ENCODE measurements at regions not wholly inside any gene's neighbourhood (a gene's known extent, or its start where the extent isn't known, plus 50 kb on each side); places are given as distances from the start of the nearest gene placed in this dataset.

GRCh38 chr9:22279636-22280035 lies 167.0 kb upstream of the DMRTA1 start:
- no peak overlapping the region for H3K4me3 ChIP-seq (ENCODE audit: low read depth, low read length)
- DNase-seq (ENCODE audit: low read depth), result no peak
- TF ChIP-seq CTCF (IDR thresholded peaks at IDR 0.05; ENCODE audit: insufficient read depth, low read depth, low read length), result no peak

GRCh38 chr9:22285066-22285465 lies 161.6 kb upstream of the DMRTA1 start:
- no peak for TF ChIP-seq CTCF (IDR thresholded peaks at IDR 0.05; ENCODE audit: insufficient read depth, low read depth, low read length)
- no peak overlapping the region for H3K4me3 ChIP-seq (ENCODE audit: low read depth, low read length)
- no peak for DNase-seq (ENCODE audit: low read depth)

- TF ChIP-seq CTCF (IDR thresholded peaks at IDR 0.05; ENCODE audit: insufficient read depth, low read depth, low read length), result no peak
Measured at GRCh38 chr9:22286661-22287060, 160.0 kb upstream of the DMRTA1 start.

GRCh38 chr9:22288661-22289060 lies 158.0 kb upstream of the DMRTA1 start:
- H3K4me3 ChIP-seq (ENCODE audit: low read depth, low read length), result no peak overlapping the region
- no peak for DNase-seq (ENCODE audit: low read depth)
- no peak for TF ChIP-seq CTCF (IDR thresholded peaks at IDR 0.05; ENCODE audit: insufficient read depth, low read depth, low read length)

More at GRCh38 chr9:22286661-22287060, 160.0 kb upstream of the DMRTA1 start:
- no peak for DNase-seq (ENCODE audit: low read depth)
- no peak overlapping the region for H3K4me3 ChIP-seq (ENCODE audit: low read depth, low read length)

GRCh38 chr9:22307013-22307711 lies 139.5 kb upstream of the DMRTA1 start:
- no peak overlapping the region for H3K4me3 ChIP-seq (ENCODE audit: low read depth, low read length)
- peak; percentile 70 for DNase-seq (ENCODE audit: low read depth)
- TF ChIP-seq CTCF (IDR thresholded peaks at IDR 0.05; ENCODE audit: insufficient read depth, low read depth, low read length), result peak; percentile 73

GRCh38 chr9:22308177-22308576 lies 138.4 kb upstream of the DMRTA1 start:
- no peak for DNase-seq (ENCODE audit: low read depth)
- H3K4me3 ChIP-seq (ENCODE audit: low read depth, low read length), result no peak overlapping the region
- no peak for TF ChIP-seq CTCF (IDR thresholded peaks at IDR 0.05; ENCODE audit: insufficient read depth, low read depth, low read length)

- no peak overlapping the region for H3K4me3 ChIP-seq (ENCODE audit: low read depth, low read length)
Measured at GRCh38 chr9:22316645-22317044, 130.0 kb upstream of the DMRTA1 start.

More at GRCh38 chr9:22316645-22317044, 130.0 kb upstream of the DMRTA1 start:
- no peak for TF ChIP-seq CTCF (IDR thresholded peaks at IDR 0.05; ENCODE audit: insufficient read depth, low read depth, low read length)
- DNase-seq (ENCODE audit: low read depth), result no peak
